ENCODE measurements at regions not wholly inside any gene's neighbourhood (a gene's known extent, or its start where the extent isn't known, plus 50 kb on each side); places are given as distances from the start of the nearest gene placed in this dataset.

DNA sequence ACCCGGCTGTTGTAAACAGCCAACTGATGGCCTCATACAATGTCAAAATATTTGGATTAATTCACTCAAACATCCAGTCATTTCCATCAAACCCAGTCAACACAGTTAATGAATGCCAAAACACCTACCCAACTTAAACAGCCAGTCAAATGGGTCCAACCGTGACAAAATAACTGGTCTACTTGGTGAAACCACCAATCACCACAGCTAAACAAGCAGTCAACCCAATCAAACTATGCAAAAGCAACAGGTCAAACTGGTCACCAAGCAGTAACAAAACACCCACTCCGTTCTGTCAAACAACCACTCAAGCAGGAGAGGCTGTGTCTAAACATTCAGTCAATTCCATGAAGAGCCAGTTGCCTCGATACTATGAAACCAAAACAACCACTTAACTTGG is 119.2 kb downstream of the FOXD2 start:
- TF ChIP-seq, protein P1, sequence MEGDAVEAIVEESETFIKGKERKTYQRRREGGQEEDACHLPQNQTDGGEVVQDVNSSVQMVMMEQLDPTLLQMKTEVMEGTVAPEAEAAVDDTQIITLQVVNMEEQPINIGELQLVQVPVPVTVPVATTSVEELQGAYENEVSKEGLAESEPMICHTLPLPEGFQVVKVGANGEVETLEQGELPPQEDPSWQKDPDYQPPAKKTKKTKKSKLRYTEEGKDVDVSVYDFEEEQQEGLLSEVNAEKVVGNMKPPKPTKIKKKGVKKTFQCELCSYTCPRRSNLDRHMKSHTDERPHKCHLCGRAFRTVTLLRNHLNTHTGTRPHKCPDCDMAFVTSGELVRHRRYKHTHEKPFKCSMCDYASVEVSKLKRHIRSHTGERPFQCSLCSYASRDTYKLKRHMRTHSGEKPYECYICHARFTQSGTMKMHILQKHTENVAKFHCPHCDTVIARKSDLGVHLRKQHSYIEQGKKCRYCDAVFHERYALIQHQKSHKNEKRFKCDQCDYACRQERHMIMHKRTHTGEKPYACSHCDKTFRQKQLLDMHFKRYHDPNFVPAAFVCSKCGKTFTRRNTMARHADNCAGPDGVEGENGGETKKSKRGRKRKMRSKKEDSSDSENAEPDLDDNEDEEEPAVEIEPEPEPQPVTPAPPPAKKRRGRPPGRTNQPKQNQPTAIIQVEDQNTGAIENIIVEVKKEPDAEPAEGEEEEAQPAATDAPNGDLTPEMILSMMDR (conservative IDR thresholded peaks at IDR 0.05 in 1 of 2, IDR thresholded peaks at IDR 0.05 in 1 of 2; ENCODE audit: extremely low read depth in 1 of 2, insufficient read depth in 1 of 2, low read depth in 1 of 2, low read length in 2 of 2): no peak
- no peak for TF ChIP-seq EZH2 (IDR thresholded peaks at IDR 0.05; ENCODE audit: borderline replicate concordance, low read length)
